ENCODE measurements at regions not wholly inside any gene's neighbourhood (a gene's known extent, or its start where the extent isn't known, plus 50 kb on each side); places are given as distances from the start of the nearest gene placed in this dataset.

GRCh38 chr7:89989454-89989853 is 164.8 kb upstream of the STEAP1 start:
- Histone ChIP-seq H3K4me3 (ENCODE audit: low read depth, low read length) (no peak overlapping the region), H3K4me1 (no peaks in the 10 kb centered on the region), H3K27me3 (replicated peaks; ENCODE audit: control insufficient read depth, insufficient read depth, low read length) (no peaks in the 10 kb centered on the region), H3K36me3 (ENCODE audit: control insufficient read depth, insufficient read depth, low read length) (no peaks in the 10 kb centered on the region), H3K9me3 (no peaks in the 10 kb centered on the region)
- no peaks in the 10 kb centered on the region for H3K9me3 Mint-ChIP-seq (ENCODE audit: unreplicated experiment)
- no peaks in the 10 kb centered on the region for H3K27me3 Mint-ChIP-seq (ENCODE audit: insufficient read depth, unreplicated experiment)
- H3K4me1 Mint-ChIP-seq (ENCODE audit: low read depth, unreplicated experiment), result no peaks in the 10 kb centered on the region
- no peaks in the 10 kb centered on the region for H3K36me3 Mint-ChIP-seq (ENCODE audit: insufficient read depth, unreplicated experiment)
- ChIA-PET CTCF (no interaction called here), POLR2A (no interaction called here)
- H3K4me3 Mint-ChIP-seq (ENCODE audit: unreplicated experiment), result no peak overlapping the region
- H3K27ac Mint-ChIP-seq (ENCODE audit: unreplicated experiment), result no peak overlapping the region
- no TSS peak for BruUV-seq (replicated peaks)
- no peak for DNase-seq
- intact Hi-C loops (cut with micrococcal nuclease; ENCODE audit: unreplicated experiment), result no loop called here
- TF ChIP-seq CTCF (IDR thresholded peaks at IDR 0.05; ENCODE audit: insufficient read depth in 1 of 2, low read depth in 1 of 2, low read length in 1 of 2, severe bottlenecking in 1 of 2, unreplicated experiment in 1 of 2), result no peak

- no peaks in the 10 kb centered on the region for H3K36me3 Mint-ChIP-seq (ENCODE audit: insufficient read depth, unreplicated experiment)
- no peaks in the 10 kb centered on the region for H3K27me3 ChIP-seq (replicated peaks; ENCODE audit: control insufficient read depth, insufficient read depth, low read length)
- ChIA-PET POLR2A (no interaction called here), CTCF (no interaction called here)
- TF ChIP-seq CTCF (IDR thresholded peaks at IDR 0.05; ENCODE audit: insufficient read depth in 1 of 2, low read depth in 1 of 2, low read length in 1 of 2, severe bottlenecking in 1 of 2, unreplicated experiment in 1 of 2), result no peak
- no peaks in the 10 kb centered on the region for H3K4me1 ChIP-seq
- no peak for DNase-seq
- no peaks in the 10 kb centered on the region for H3K4me1 Mint-ChIP-seq (ENCODE audit: low read depth, unreplicated experiment)
- no peak overlapping the region for H3K4me3 ChIP-seq (ENCODE audit: low read depth, low read length)
- H3K9me3 ChIP-seq, result no peaks in the 10 kb centered on the region
- H3K9me3 Mint-ChIP-seq (ENCODE audit: unreplicated experiment), result no peaks in the 10 kb centered on the region
- H3K4me3 Mint-ChIP-seq (ENCODE audit: unreplicated experiment), result no peak overlapping the region
- no TSS peak for BruUV-seq (replicated peaks)
- no peaks in the 10 kb centered on the region for H3K36me3 ChIP-seq (ENCODE audit: control insufficient read depth, insufficient read depth, low read length)
- H3K27me3 Mint-ChIP-seq (ENCODE audit: insufficient read depth, unreplicated experiment), result no peaks in the 10 kb centered on the region
- intact Hi-C loops (cut with micrococcal nuclease; ENCODE audit: unreplicated experiment), result no loop called here
- H3K27ac Mint-ChIP-seq (ENCODE audit: unreplicated experiment), result no peak overlapping the region
These were observed 159.8 kb upstream of the STEAP1 start for GRCh38 chr7:89994483-89994882.

- no peak overlapping the region for H3K27ac Mint-ChIP-seq (ENCODE audit: unreplicated experiment)
- Histone ChIP-seq H3K36me3 (ENCODE audit: control insufficient read depth, insufficient read depth, low read length) (no peaks in the 10 kb centered on the region), H3K4me3 (ENCODE audit: low read depth, low read length) (no peak overlapping the region), H3K27me3 (replicated peaks; ENCODE audit: control insufficient read depth, insufficient read depth, low read length) (no peaks in the 10 kb centered on the region), H3K9me3 (no peaks in the 10 kb centered on the region), H3K4me1 (no peaks in the 10 kb centered on the region)
- no peak for TF ChIP-seq CTCF (IDR thresholded peaks at IDR 0.05; ENCODE audit: insufficient read depth in 1 of 2, low read depth in 1 of 2, low read length in 1 of 2, severe bottlenecking in 1 of 2, unreplicated experiment in 1 of 2)
- H3K4me1 Mint-ChIP-seq (ENCODE audit: low read depth, unreplicated experiment), result no peaks in the 10 kb centered on the region
- DNase-seq, result no peak
- H3K36me3 Mint-ChIP-seq (ENCODE audit: insufficient read depth, unreplicated experiment), result no peaks in the 10 kb centered on the region
- no TSS peak for BruUV-seq (replicated peaks)
- CTCF ChIA-PET, result no interaction called here
- intact Hi-C loops (cut with micrococcal nuclease; ENCODE audit: unreplicated experiment), result no loop called here
- no peak overlapping the region for H3K4me3 Mint-ChIP-seq (ENCODE audit: unreplicated experiment)
- POLR2A ChIA-PET, result no interaction called here
- H3K9me3 Mint-ChIP-seq (ENCODE audit: unreplicated experiment), result no peaks in the 10 kb centered on the region
- no peaks in the 10 kb centered on the region for H3K27me3 Mint-ChIP-seq (ENCODE audit: insufficient read depth, unreplicated experiment)
These were observed 155.7 kb upstream of the STEAP1 start for GRCh38 chr7:89998554-89998953.
